ENCODE measurements at regions not wholly inside any gene's neighbourhood (a gene's known extent, or its start where the extent isn't known, plus 50 kb on each side); places are given as distances from the start of the nearest gene placed in this dataset.

GRCh38 chr3:166637984-166638530 is 742.0 kb downstream of the ZBBX start:
- FAIRE-seq (no peak), DNase-seq (ENCODE audit: low read depth in 1 of 2, low spot score in 1 of 2) (no peak), ATAC-seq (no peak)
- Histone ChIP-seq H3K9me3 (no peaks in the 10 kb centered on the region), H3K27ac (no peak overlapping the region), H3K4me3 (no peak overlapping the region), H3K4me2 (no peak overlapping the region), H3K4me1 (no peaks in the 10 kb centered on the region)
- no peak for TF ChIP-seq EP300 (IDR thresholded peaks at IDR 0.05)
- TF ChIP-seq EHF (CRISPR knock-in tag; IDR thresholded peaks at IDR 0.05), result no peak
- no peak for TF ChIP-seq PBX3 (IDR thresholded peaks at IDR 0.05)
- TF ChIP-seq SREBF2 (IDR thresholded peaks at IDR 0.05), result no peak
- no peak for TF ChIP-seq HDAC2 (IDR thresholded peaks at IDR 0.05)
- POLR2A ChIA-PET, result no interaction called here
- 7% methylated on average over 1 of the region's 3 CpGs for WGBS (ENCODE audit: missing lambda C conversion rate)
- CTCF ChIA-PET, result no interaction called here

- DNase-seq (ENCODE audit: low read depth in 1 of 2, low spot score in 1 of 2) (no peak), FAIRE-seq (no peak), ATAC-seq (no peak)
- CTCF ChIA-PET, result no interaction called here
- Histone ChIP-seq H3K4me1 (no peaks in the 10 kb centered on the region), H3K4me3 (no peak overlapping the region), H3K4me2 (no peak overlapping the region), H3K27ac (no peak overlapping the region), H3K9me3 (no peaks in the 10 kb centered on the region)
- TF ChIP-seq REST (IDR thresholded peaks at IDR 0.05) (no peak), RCOR1 (IDR thresholded peaks at IDR 0.05; ENCODE audit: low read depth, low read length) (no peak), TP53 (CRISPR knock-in tag; IDR thresholded peaks at IDR 0.05) (no peak), TFCP2L1 (CRISPR knock-in tag; IDR thresholded peaks at IDR 0.05) (no peak), ZNF302 (CRISPR knock-in tag; IDR thresholded peaks at IDR 0.05) (no peak), KDM1A (IDR thresholded peaks at IDR 0.05; ENCODE audit: low read depth) (no peak), POLR2AphosphoS2 (conservative IDR thresholded peaks at IDR 0.05; ENCODE audit: low read length) (no peak), ELK1 (IDR thresholded peaks at IDR 0.05; ENCODE audit: low read depth, low read length) (no peak), NR3C1 (IDR thresholded peaks at IDR 0.05) (no peak), FOSB (CRISPR knock-in tag; IDR thresholded peaks at IDR 0.05) (no peak), CBX8 (IDR thresholded peaks at IDR 0.05) (no peak), FOSL2 (IDR thresholded peaks at IDR 0.05) (no peak), FOSL2 (CRISPR knock-in tag; IDR thresholded peaks at IDR 0.05) (no peak), E2F6 (IDR thresholded peaks at IDR 0.05; ENCODE audit: borderline replicate concordance, low read depth) (no peak)
- POLR2A ChIA-PET, result no interaction called here
- 35% methylated on average over 4 of the region's 4 CpGs for WGBS (ENCODE audit: missing lambda C conversion rate)
Measured at GRCh38 chr3:166634091-166634746, 745.9 kb downstream of the ZBBX start.
